HG02610 (cell line): ENCODE measurements at regions not wholly inside any gene's neighbourhood (a gene's known extent, or its start where the extent isn't known, plus 50 kb on each side); places are given as distances from the start of the nearest gene placed in this dataset.

Experiments used
- ATAC-seq: cut with Tn5 transposase; IDR thresholded peaks from one replicate; pipeline ENCODE4 v1.9.1; 2021; ENCODE audit warnings: mild to moderate bottlenecking, moderate library complexity; ENCODE audit not compliant: unreplicated experiment

DNA sequence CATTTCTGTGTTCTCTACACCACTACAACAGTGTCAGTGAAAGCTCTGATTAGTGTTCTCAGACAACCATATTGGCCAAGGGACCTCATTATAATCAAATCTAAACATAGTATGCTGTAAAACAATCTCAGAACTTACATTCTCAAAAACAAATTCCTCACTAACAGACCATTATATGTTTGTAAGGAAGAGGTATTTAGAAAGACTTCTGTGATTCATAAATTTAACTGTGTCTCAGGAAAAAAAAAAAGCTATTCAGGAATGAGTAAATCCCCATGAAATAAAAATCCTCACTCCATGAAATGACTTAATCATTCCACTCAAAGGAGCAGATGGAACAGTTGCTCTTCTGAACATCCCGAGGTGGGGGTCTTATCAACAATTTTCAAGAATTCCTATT is 413.0 kb downstream of the CDH2 start:
- ATAC-seq = no peak

DNA sequence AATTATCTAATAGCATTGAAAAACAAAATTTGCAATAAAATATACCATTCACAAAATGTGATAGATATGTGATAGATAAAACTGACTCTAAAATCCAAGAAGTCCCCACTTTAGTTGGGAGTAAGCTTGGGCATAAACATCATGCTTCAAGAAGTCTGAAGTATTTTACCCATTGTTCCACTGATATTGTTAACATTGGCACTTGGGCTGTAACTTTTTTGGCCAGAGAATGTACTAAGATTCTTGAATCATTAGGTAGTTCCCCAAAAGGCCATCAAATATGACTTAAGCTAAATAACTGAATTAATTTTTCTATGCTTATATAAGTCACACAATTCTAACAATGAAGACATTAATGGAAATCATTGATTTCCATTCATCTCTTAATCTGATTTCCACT is 413.6 kb downstream of the CDH2 start:
- no peak for ATAC-seq

DNA sequence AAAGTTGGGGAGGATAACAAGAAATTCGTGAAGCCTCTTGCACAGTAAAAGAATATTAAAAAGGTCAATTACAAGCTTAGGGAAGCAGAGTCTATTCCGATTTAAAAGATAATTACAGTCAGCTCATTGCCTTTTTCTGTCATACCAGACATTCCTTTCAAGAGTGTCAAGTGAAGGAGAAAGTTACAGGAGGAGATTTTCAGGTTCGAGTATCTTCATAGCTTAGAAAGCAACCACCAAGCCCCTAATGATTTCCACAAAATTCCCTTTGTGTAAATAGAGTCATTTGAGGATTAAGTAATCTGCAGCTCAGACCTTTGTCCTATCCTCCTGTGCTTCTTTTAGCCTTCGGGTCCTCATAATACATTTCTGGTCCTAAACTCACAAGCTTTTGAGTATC is 414.9 kb downstream of the CDH2 start:
- no peak for ATAC-seq

DNA sequence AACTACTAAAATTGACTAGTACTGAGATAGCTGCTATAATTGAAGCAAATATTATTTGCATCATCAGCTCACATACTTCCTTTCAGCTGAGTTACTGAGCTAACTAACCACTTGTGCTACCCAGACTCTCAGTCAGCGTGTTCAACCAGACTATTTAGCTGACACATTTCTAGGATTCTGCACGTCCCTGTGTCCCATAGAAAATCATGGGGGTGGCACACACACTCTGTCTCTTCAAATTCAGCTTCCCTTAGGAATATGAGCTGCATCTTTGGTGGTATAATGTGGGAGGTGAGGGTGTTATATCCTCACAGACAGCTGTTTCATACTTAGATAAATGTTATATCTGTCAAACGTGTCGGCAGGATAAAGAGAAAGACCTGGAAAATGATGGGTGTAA is 424.0 kb downstream of the CDH2 start:
- no peak for ATAC-seq

DNA sequence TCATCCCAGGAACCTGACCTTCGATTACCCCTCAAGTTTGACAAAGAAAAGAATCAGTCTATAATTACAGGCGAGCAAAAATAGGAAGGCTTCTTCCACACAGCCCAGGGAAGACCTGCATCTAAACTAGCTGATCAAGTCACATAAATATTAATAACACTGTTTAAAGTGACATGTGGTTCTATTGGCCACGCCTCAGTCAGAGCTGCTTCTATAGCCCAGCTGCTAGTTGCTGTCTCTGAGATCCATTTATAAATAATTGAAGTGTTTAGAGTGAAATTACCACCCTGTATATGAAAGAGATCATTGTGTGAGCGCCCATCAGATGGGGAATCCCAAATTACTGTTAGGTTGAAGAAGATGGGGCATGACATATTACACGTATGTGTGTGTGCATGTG is 426.0 kb downstream of the CDH2 start:
- ATAC-seq = no peak

DNA sequence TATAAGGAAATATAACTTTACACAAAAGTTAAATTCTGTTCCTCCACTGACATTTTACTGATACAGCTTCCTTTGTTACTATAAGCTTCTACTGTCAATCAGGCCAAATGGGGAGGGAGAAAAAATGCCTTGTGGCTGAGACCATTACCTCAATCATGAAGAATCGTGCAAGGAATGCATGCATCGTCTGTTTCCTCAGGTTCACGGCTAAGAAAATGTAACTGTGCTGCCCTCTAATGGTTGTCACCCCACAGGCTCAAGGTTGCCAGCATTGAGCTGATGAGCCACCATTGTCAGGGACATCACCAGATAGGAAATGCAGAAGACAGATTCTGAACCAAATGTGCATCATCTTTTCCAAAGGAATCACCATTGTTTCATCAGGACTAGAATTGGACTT is 426.9 kb downstream of the CDH2 start:
- no peak for ATAC-seq

DNA sequence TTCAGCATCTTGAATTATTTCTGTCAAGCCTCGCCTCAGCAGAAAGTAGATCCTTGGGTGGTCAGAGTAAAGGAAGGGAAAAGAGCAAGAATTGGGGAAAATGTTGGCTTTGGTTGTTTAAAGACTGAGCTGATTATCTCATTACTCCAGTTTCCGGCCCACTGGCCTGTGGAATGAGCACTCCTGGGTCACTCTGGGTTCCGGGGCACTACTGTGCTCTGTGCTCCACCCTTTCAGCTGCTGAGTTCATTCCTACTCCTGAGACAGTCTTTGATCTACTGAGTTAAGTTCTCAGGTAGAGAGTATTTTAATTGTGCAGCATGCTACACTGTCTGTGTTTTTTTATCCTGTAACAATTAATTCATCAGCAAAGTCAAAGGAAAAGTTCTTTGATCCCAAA is 427.7 kb downstream of the CDH2 start:
- no peak for ATAC-seq

DNA sequence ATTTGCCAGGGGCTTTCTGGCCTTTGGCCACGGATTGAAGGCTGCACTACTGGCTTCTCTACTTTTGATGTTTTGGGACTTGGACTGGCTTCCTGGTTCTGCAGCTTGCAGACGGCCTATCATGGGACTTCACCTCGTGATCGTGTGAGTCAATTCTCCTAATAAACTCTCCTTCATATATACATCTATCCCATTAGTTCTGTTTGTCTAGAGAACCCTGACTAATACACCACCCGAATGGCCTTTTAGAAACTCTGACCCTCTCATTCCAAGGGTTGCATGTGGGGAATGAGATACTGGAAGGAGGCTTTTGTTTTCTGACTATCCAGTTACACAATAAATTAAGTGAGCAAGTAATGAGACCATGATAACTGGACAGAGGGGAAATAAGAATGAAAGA is 430.7 kb downstream of the CDH2 start:
- ATAC-seq = no peak

DNA sequence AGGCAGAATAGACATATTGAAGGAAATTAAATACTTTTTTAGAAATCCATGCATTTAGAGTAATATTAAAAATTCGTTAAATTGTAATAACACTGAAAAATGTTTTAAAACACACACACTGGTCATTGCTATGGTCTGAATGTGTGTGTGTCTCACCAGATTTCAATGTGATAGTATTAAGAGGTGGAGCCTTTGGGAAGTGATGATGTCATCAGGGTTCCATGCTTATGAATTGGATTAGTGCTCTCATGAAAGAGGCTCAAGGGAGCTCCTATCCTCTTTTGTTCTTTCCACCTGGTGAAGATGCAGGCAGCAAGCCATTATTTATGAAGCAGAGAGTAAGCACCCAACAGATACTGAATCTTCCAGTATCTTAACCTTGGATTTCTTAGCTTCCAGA is 441.8 kb downstream of the CDH2 start:
- ATAC-seq = no peak

DNA sequence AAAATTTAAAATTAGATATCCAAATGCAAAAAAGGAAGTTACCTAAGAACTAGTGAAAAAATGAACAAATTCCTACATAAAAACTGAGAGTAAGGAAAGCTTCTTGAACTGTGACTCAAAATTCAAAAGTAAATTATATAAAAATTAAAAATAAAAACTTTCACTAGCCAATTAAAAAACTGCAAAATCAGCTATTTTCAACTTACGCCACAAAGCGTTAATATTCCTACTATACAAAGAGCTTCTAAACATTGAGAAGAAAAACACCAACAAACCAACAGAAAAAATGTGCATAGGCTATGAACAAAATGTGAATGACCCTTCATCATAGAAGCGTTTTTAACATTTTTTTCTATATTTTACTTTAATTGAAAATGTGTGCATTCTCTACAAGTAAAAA is 445.7 kb downstream of the CDH2 start:
- no peak for ATAC-seq

DNA sequence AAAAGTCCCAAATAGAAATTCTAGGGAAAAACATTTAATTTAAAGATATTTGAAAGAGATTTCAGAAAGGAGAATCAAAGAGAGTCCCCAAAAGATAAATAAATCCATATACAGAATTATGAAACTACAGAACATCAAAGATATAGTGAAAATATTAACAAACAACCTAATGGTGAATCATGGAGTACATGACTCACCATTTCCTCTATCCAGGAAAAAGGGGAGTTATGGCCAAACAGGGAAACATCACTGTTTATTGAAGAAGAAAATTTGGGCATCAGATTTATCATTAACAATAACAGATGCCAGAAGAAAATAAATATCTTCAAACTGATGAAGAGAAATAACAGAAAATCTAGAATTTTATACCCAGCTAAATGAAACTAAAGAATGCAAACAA is 448.3 kb downstream of the CDH2 start:
- ATAC-seq = no peak

DNA sequence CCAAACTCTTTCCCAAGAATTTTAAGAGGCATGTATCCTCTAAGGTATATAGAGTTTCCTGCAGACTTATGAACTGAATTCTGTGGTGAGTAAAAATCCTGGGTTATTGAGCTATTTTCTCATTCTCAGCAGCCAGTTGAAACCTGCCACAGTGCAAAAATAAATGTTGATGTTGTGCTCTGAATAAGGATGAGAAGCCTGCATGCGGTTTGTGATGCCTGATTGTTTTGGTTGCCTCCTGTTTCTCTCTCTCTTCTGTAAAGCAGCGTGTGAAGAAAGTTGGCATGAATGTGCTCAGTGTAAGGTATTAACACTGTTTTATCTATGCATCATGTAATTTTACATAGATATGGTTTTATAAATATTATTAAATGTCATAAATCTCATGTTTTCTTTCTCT is 452.6 kb downstream of the CDH2 start:
- no peak for ATAC-seq

DNA sequence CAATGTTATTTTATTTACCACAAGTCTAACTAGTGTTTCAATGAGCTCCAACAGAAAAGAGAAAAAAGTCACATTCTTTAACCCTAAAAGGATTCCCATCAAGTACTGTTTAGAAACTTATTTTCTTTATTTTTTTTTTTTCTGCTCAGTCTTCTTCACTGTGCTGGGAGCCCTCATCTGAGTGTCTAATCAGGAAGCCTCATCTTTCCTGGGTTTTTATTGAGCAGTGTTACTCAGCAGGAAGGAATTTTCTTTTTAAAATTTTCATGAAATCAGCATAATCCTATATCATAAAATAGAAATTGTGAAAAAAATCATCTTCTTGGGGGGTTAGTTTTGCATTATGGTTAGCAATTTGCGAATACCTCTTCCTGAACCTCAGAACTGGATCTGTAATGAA is 453.8 kb downstream of the CDH2 start:
- no peak for ATAC-seq

DNA sequence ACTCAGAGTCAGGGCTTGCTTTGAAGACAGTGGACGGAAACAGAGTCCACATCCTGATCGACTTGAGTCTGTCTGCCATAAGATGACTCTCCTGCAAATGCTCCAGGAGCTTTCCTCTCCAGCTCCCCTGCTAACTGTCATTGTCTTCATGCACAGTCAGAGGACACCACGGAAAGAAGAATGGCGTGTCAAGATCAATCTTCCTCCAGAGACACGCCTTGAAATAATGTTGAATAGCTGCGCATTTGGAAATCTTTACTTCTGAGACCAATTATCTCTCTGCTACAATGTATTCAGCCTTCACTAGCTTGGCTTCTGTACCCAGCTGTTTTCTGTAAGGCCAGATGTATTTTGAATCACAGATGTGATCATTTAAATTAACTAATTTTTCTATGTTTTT is 457.2 kb downstream of the CDH2 start:
- ATAC-seq = no peak

DNA sequence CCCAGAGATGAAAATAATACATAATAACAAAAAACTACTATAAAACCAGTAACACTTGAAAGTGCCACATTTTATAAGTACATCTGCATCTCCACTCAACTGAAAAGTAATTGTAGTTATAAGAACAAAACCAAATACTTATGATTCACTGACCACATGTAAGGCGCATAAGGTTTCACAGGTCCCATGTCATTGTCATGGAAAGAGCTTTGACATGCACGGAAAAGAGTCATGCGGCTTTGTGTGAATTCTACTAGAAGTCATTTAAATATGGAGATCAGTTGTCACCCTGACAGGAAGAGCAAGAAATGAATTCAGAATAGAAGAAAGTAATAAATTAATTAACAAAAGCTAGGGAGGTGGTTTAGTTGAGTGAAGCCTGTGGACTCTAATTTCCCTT is 459.1 kb downstream of the CDH2 start:
- ATAC-seq = no peak

DNA sequence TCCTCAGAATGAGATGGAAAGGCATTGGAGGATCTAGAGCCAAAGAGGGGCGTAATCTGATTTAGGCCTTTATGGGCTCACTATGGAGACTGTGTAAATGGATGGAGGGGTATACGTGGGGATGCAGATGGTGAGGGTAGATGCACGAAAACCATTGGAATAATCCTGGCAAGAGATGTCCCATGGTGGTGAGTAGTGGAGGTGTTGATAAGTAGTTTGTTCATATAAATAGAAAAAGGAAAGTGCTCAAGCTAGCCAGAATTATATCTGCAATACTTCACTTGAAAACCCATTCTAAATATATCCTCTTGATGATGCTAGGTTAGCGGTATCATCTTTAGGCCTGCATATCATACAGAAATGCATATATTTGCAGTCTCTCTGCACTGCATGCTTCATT is 459.7 kb downstream of the CDH2 start:
- no peak for ATAC-seq

DNA sequence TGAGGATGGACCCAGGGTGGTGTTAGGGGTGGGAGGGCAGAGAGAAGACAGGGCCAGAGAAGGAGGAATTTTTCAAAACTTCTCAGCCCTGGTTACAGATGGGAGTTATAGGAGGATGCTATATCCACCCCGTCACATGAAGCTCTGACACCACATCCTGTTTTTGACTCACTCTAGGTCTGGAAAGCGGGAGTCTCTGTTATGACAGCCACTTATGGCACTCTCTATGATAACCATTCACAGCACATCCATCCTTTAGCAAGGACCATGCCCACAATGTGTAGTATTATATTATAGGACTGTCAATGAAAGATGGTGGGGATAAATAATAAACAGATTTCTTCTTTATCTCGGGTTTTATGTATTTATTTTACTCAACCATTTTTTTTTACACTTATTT is 461.2 kb downstream of the CDH2 start:
- no peak for ATAC-seq

DNA sequence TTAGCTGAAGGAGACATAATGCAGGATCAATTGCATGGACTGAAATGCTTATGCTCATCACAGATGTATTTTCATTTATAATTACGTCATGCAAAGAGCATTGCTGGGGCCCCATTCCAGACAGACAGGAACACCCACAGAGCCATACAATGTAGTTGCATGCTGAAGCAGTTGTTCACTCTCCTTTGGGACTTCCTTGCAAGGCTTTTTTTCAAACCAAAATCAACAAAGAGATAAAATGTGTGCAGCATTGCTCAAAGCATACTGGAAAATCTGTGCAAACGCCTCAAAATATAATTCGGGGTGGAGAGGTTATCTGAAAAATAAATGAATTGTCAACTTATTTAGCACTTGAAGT is 463.2 kb downstream of the CDH2 start:
- ATAC-seq = no peak

DNA sequence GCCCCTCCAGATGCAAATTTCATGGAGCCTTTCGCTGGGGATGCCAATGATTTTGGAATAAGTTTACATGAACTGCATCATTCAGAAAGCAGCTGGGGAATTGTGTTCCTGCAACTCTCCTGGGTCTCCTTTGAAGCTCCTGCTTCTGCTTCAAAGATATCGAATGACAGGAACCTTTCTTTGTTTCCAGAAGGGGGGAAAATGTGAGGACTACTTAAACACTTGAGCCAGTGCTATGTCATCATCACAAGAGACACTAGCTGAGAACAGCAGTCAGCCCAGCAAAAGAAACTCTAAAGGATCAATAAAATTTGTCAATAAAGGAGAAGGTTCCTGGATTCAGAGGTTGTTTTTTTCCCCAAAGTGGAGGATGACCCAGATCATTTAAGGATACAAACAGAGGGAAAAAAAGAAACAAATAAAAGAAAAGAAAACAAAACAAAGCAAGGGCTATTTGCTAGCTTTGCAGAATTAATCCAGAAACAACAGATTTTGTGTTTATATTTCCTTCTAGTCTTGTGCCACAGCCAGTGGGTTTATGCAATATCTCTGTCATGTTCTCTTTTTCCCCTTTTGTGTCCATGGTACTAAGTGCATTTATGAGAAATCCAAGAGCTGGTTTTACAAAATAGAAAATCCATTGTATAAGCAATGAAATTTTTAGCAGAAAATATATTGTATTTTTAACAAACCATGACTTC is 463.7 kb downstream of the CDH2 start:
- ATAC-seq = no peak

DNA sequence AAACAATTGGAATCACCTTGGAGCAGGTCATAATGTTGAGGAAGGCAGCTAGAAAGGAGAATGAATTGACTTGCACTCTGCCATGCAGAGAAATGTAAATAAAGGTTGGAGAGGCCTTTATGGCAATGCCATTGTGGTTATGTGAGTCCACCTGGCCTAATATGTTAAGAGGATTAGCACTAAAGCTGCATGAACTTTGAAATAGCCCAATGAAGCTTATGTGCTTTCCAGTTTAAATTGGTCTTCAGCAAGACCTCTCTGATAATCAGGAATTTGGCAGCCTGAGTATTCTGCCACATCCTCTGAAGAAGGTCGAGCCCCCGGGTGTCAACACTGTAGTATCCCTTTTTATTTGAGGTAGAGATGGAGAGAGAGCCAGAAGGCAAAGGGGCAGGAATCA is 464.9 kb downstream of the CDH2 start:
- ATAC-seq = no peak

DNA sequence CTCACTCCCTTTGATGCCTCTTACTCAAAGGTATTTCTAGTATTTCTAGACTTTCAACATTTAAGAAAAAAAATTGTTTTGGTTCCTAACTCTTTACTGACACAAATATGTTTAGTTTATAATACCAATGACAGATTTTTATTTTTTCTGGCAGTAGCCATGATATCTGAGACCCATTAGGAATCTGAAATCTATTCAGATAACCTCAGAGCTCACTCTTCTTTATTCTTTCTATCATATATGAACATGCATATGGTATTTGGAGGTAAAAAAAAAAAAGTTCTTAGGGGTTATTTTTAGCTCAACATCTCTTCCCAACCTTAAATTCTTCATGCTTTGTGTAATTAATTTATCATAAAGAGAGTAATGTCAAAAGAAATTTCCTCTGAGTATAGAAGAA is 465.5 kb downstream of the CDH2 start:
- ATAC-seq = no peak

DNA sequence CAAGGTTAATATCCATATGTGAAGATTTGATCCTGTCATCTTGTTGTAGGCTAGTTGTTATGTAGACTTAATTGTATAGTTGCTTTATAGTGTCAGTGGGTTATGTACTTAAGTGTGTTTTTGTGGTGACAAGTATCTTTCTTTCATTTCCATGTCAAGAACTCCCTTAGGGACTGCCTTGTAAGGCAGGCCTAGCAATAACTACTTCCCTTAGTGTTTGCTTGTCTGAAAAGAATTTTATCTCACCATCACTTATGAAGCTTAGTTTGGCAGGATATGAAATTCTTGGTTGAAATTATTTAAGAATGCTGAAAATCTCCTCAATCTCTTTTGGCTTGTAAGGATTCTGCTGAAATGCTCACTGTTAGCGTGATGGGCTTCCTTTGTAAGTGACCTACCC is 467.6 kb downstream of the CDH2 start:
- ATAC-seq = no peak

DNA sequence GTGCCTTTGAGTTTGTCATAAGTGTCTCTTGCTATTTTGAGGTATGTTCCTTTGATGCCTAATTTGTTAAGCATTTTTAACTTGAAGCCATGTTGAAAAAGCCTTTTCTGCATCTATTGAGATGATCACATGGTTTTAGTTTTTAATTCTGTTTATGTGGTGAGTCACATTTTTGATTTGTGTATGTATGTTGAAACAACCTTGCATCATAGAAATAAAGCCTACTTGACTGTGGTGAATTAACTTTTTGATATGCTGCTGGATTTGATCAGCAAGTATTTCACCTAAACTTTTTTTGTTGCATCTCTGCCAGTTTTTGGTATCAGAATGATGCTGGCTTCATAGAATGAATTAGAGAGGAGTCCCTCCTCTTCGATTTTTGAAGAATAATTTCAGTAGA is 469.7 kb downstream of the CDH2 start:
- no peak for ATAC-seq
